ENCODE measurements at regions not wholly inside any gene's neighbourhood (a gene's known extent, or its start where the extent isn't known, plus 50 kb on each side); places are given as distances from the start of the nearest gene placed in this dataset.

DNA sequence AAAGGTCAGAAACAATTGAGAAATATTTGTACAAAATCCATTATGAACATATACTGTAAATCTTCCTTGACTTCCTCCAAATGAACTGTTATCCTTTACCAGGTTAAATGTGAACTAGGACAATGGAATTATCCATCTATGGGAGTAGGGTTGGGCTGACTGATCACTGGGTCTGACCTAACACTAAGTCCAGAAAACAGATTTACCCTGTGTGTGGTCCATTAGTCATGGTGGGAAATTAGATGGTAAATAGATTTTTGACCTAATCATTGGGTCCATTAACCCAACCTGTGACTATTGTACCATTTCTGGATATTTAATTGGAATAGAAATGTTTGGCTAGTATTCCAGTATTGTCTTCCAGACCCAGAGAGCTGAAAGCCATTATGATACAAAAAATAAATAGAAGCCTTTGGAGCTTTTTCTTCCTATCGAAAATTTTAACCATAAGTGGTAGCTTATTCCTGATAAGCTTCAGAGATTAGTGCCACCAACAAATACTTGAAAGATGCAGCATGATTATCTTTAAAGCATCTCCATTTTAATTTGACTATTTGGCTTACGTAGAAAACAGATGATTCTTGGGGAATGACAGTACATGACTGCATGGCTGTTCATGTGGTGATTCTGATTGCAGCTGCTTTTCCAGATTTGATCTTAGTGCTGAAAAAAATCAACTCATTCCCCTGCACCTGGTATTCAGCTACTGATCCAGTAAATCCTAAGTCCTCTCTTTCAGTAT, 703.2 kb upstream of the FSHR start:
- TF ChIP-seq, protein P1, sequence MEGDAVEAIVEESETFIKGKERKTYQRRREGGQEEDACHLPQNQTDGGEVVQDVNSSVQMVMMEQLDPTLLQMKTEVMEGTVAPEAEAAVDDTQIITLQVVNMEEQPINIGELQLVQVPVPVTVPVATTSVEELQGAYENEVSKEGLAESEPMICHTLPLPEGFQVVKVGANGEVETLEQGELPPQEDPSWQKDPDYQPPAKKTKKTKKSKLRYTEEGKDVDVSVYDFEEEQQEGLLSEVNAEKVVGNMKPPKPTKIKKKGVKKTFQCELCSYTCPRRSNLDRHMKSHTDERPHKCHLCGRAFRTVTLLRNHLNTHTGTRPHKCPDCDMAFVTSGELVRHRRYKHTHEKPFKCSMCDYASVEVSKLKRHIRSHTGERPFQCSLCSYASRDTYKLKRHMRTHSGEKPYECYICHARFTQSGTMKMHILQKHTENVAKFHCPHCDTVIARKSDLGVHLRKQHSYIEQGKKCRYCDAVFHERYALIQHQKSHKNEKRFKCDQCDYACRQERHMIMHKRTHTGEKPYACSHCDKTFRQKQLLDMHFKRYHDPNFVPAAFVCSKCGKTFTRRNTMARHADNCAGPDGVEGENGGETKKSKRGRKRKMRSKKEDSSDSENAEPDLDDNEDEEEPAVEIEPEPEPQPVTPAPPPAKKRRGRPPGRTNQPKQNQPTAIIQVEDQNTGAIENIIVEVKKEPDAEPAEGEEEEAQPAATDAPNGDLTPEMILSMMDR (IDR thresholded peaks at IDR 0.05; ENCODE audit: insufficient read depth, low read length): no peak
- TF ChIP-seq SPI1 (IDR thresholded peaks at IDR 0.05; ENCODE audit: borderline replicate concordance, low read depth) (no peak), POLR2AphosphoS5 (IDR thresholded peaks at IDR 0.05; ENCODE audit: low read depth) (no peak), GABPA (IDR thresholded peaks at IDR 0.05; ENCODE audit: low read depth) (no peak)
- TF ChIP-seq, protein P2, sequence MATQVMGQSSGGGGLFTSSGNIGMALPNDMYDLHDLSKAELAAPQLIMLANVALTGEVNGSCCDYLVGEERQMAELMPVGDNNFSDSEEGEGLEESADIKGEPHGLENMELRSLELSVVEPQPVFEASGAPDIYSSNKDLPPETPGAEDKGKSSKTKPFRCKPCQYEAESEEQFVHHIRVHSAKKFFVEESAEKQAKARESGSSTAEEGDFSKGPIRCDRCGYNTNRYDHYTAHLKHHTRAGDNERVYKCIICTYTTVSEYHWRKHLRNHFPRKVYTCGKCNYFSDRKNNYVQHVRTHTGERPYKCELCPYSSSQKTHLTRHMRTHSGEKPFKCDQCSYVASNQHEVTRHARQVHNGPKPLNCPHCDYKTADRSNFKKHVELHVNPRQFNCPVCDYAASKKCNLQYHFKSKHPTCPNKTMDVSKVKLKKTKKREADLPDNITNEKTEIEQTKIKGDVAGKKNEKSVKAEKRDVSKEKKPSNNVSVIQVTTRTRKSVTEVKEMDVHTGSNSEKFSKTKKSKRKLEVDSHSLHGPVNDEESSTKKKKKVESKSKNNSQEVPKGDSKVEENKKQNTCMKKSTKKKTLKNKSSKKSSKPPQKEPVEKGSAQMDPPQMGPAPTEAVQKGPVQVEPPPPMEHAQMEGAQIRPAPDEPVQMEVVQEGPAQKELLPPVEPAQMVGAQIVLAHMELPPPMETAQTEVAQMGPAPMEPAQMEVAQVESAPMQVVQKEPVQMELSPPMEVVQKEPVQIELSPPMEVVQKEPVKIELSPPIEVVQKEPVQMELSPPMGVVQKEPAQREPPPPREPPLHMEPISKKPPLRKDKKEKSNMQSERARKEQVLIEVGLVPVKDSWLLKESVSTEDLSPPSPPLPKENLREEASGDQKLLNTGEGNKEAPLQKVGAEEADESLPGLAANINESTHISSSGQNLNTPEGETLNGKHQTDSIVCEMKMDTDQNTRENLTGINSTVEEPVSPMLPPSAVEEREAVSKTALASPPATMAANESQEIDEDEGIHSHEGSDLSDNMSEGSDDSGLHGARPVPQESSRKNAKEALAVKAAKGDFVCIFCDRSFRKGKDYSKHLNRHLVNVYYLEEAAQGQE (IDR thresholded peaks at IDR 0.05; ENCODE audit: insufficient replicate concordance, low read depth): no peak
